HFFc6 (cell line): ENCODE measurements at regions not wholly inside any gene's neighbourhood (a gene's known extent, or its start where the extent isn't known, plus 50 kb on each side); places are given as distances from the start of the nearest gene placed in this dataset.

Source experiments
- DNase-seq: peaks from one replicate; pipeline ENCODE4 v3.0.0-alpha.2; 2018
- H3K27ac Mint-ChIP-seq: 2 replicates; pipeline ENCODE4 v1.8.0; 2020; ENCODE audit warnings: mild to moderate bottlenecking, mixed read lengths
- H3K27me3 Mint-ChIP-seq: 2 replicates; pipeline ENCODE4 v1.8.0; 2021; ENCODE audit warnings: mild to moderate bottlenecking, moderate library complexity, mixed read lengths; ENCODE audit not compliant: insufficient read depth
- H3K36me3 Mint-ChIP-seq: 2 replicates; pipeline ENCODE4 v1.8.0; 2021; ENCODE audit warnings: low read depth, mixed read lengths
- H3K4me1 Mint-ChIP-seq: 2 replicates; pipeline ENCODE4 v1.8.0; 2020; ENCODE audit warnings: low read depth, mixed read lengths
- H3K4me3 Mint-ChIP-seq: 2 replicates; pipeline ENCODE4 v1.8.0; 2020; ENCODE audit warnings: mild to moderate bottlenecking, moderate library complexity, mixed read lengths
- H3K9me3 Mint-ChIP-seq: 2 replicates; pipeline ENCODE4 v1.8.0; 2020; ENCODE audit warnings: mild to moderate bottlenecking, mixed read lengths
- TF ChIP-seq, protein P1 (sequence below): fragments of 200-600 bp; sonication (generic); IDR thresholded peaks from 2 replicates; pipeline ENCODE4 v1.5.0; 2021; ENCODE audit warnings: antibody characterized with exemption, mild to moderate bottlenecking

DNA sequence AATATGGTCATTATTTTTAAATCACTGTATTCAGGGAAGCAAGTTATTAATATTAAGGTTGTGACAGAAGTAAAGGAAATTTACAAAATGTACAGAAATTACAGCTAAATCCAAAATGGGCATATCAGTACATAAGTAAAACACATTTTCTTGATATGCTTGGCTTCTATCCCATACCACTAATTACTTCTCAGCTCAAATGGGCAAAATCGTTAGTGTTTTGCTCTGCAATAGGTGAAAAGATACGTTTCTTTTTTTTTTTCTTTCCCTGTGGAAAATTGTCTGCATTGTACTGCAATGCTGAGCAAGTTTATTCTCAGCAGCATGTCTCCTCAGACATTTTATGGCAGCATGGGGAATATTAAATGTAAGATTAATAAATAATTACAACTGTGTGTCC lies 77.1 kb upstream of the PRMT6 start:
- Mint-ChIP-seq H3K4me1 (no peaks in the 10 kb centered on the region), H3K27me3 (no peaks in the 10 kb centered on the region), H3K9me3 (no peaks in the 10 kb centered on the region), H3K27ac (no peak overlapping the region), H3K4me3 (no peak overlapping the region), H3K36me3 (no peaks in the 10 kb centered on the region)
- DNase-seq: no peak
- TF ChIP-seq, protein P1, sequence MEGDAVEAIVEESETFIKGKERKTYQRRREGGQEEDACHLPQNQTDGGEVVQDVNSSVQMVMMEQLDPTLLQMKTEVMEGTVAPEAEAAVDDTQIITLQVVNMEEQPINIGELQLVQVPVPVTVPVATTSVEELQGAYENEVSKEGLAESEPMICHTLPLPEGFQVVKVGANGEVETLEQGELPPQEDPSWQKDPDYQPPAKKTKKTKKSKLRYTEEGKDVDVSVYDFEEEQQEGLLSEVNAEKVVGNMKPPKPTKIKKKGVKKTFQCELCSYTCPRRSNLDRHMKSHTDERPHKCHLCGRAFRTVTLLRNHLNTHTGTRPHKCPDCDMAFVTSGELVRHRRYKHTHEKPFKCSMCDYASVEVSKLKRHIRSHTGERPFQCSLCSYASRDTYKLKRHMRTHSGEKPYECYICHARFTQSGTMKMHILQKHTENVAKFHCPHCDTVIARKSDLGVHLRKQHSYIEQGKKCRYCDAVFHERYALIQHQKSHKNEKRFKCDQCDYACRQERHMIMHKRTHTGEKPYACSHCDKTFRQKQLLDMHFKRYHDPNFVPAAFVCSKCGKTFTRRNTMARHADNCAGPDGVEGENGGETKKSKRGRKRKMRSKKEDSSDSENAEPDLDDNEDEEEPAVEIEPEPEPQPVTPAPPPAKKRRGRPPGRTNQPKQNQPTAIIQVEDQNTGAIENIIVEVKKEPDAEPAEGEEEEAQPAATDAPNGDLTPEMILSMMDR: no peak

DNA sequence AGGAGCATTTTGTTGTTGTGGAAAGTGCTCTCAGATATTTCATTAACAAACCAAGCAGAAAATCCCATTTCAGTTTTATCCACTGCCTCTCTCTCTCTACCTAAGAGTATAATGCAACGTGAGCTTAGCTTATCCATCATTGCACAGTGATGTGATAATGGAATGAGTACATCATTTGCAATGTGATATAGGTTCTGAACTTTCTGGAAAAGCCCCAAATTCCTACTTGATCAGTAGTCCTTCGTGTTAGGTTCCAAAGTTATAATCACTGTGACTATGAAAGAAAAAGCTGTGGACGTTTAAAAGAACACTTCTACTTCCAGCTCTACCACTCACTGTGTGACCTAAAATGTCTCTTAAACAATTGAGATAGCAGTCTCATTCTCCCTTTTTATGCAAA lies 76.4 kb upstream of the PRMT6 start:
- H3K27ac Mint-ChIP-seq: no peak overlapping the region
- TF ChIP-seq, protein P1: no peak
- no peak for DNase-seq
- no peaks in the 10 kb centered on the region for H3K9me3 Mint-ChIP-seq
- H3K27me3 Mint-ChIP-seq: no peaks in the 10 kb centered on the region; the same call in 1 of the 2 replicates
- no peak overlapping the region for H3K4me3 Mint-ChIP-seq
- no peaks in the 10 kb centered on the region for H3K36me3 Mint-ChIP-seq
- H3K4me1 Mint-ChIP-seq: no peaks in the 10 kb centered on the region

DNA sequence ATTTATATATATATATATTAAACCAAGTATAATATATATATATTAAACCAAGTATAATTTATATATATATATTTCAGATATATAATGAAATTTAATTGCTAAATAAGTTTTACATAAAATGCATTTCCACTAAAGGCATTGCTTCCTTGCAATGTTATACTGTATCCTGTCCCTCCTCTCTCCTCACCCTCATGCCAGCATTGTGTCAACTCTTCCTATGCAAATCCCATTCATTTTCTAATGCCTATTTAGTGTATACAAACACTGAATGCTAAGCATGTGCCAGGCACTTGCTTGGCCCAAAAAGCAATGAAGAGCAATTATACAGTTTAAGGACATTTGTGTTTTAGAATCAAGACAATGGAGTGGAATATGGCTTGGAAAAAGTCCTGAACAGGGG lies 71.7 kb upstream of the PRMT6 start:
- Mint-ChIP-seq H3K27me3 (no peaks in the 10 kb centered on the region; the same call in 1 of the 2 replicates), H3K27ac (no peak overlapping the region), H3K36me3 (no peaks in the 10 kb centered on the region), H3K4me3 (no peak overlapping the region), H3K4me1 (no peaks in the 10 kb centered on the region), H3K9me3 (no peaks in the 10 kb centered on the region)
- TF ChIP-seq, protein P1: no peak
- no peak for DNase-seq

DNA sequence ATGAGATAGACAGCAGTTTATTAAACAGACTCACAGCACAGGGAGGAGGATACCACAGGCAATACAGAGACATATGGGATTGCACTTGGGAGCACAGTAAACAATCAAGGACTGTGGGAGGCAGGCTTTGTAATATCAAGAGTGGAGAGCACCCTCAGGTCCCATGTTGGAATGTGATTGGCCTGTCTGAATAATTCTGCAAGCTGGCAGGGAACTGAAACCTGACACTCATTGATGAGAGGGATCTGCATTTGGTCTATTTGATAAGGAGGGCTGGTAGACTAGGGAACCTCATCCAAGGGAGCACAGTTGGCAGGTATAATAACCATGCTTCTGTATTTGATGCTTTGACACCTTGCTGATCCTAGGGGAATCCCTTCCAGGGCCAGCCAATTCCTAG lies 69.9 kb upstream of the PRMT6 start:
- Mint-ChIP-seq H3K36me3 (no peaks in the 10 kb centered on the region), H3K4me3 (no peak overlapping the region), H3K4me1 (no peaks in the 10 kb centered on the region), H3K9me3 (no peaks in the 10 kb centered on the region), H3K27ac (no peak overlapping the region), H3K27me3 (no peaks in the 10 kb centered on the region; the same call in 1 of the 2 replicates)
- TF ChIP-seq, protein P1: no peak
- DNase-seq: no peak

DNA sequence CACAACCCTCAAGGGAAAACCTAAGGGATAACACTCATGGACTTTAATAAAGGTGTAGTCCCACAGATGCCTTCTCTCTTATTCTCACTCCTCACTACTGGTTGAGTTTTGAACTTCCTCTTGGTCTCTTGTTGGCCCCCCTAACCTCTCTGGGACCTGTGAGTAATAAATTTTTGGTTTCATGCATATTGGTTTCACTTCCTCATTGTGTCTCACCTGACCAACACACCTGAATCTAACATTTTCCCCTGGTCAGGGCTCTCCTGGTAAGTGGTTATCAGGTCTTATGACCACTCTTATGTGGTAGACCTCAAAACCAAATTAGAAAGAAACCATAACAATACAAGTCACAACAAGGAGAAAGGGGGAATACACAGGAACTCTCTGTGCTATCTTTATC lies 60.5 kb upstream of the PRMT6 start:
- H3K4me3 Mint-ChIP-seq: no peak overlapping the region
- TF ChIP-seq, protein P1: no peak
- no peak for DNase-seq
- H3K27ac Mint-ChIP-seq: no peak overlapping the region
- H3K9me3 Mint-ChIP-seq: no peaks in the 10 kb centered on the region
- no peaks in the 10 kb centered on the region for H3K4me1 Mint-ChIP-seq
- no peaks in the 10 kb centered on the region for H3K36me3 Mint-ChIP-seq
- H3K27me3 Mint-ChIP-seq: no peaks in the 10 kb centered on the region

DNA sequence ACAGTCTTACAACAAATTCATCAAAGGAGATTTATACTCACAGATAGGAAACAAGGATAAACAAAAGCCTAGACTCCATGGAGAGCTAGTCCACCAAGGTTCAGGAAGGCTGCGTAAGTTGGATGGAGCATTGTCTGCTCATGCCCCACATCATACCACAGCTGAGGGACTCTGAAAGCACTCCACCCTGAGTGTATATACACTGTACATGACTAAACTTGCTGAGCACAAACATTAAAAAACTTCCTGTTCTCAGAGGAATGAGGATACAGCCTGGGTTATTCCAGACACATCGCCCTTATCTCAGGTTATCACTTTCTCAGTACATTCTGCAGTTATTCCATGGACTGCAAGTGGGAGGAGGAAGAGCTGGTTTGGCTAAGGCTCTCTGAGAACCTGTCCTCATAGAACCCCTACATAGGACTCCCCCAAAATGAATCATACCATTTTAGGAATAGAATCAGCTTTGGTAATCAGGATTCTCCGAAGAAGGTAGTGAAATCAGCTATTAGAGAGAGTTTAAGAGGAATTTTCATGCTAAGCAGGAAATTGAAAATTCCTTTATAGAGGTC lies 58.0 kb upstream of the PRMT6 start:
- Mint-ChIP-seq H3K4me1 (no peaks in the 10 kb centered on the region), H3K9me3 (no peaks in the 10 kb centered on the region), H3K27ac (no peak overlapping the region), H3K27me3 (no peaks in the 10 kb centered on the region), H3K36me3 (no peaks in the 10 kb centered on the region), H3K4me3 (no peak overlapping the region)
- no peak for DNase-seq
- TF ChIP-seq, protein P1: no peak
